IMR-90 (cell line): ENCODE measurements at regions not wholly inside any gene's neighbourhood (a gene's known extent, or its start where the extent isn't known, plus 50 kb on each side); places are given as distances from the start of the nearest gene placed in this dataset.
"Not testable (repeated sequence)": the region's sequence is repeated elsewhere in the genome, so short reads cannot be mapped to it uniquely, and the experiment has no call there.

Source experiments
- BHLHE40 ChIP-seq: fragments of 150-350 bp; IDR thresholded peaks from 2 replicates; pipeline ENCODE4 v1.6.1; 2016; ENCODE audit warnings: mild to moderate bottlenecking, low read depth, low read length
- CTCF ChIP-seq: conservative IDR thresholded peaks from 2 replicates; pipeline ENCODE4 v1.5.1; 2012; ENCODE audit warnings: mild to moderate bottlenecking, low read depth, low read length, improper control_type of control experiment
- MAFK ChIP-seq: IDR thresholded peaks from 2 replicates; pipeline ENCODE4 v1.6.1; 2012; ENCODE audit warnings: low read depth, low read length, improper control_type of control experiment
- MAZ ChIP-seq: IDR thresholded peaks from 2 replicates; pipeline ENCODE4 v1.6.1; 2012; ENCODE audit warnings: low read depth, mild to moderate bottlenecking, low read length, improper control_type of control experiment, moderate library complexity, borderline replicate concordance
- POLR2A ChIP-seq: IDR thresholded peaks from 2 replicates; pipeline ENCODE4 v1.6.1; 2012; ENCODE audit warnings: mild to moderate bottlenecking, low read depth, low read length
- RAD21 ChIP-seq: IDR thresholded peaks from 2 replicates; pipeline ENCODE4 v1.6.1; 2012; ENCODE audit warnings: low read length, improper control_type of control experiment
- RCOR1 ChIP-seq: IDR thresholded peaks from 2 replicates; pipeline ENCODE4 v1.6.1; 2012; ENCODE audit warnings: mild to moderate bottlenecking, low read length, improper control_type of control experiment; ENCODE audit not compliant: insufficient replicate concordance
- RFX5 ChIP-seq: IDR thresholded peaks from 2 replicates; pipeline ENCODE4 v1.8.0; 2012; ENCODE audit warnings: low read depth, mild to moderate bottlenecking, low read length, moderate library complexity
- SMC3 ChIP-seq: fragments of 150-350 bp; IDR thresholded peaks from 2 replicates; pipeline ENCODE4 v1.6.1; 2016; ENCODE audit warnings: low read depth, mild to moderate bottlenecking, antibody characterized with exemption, low read length, moderate library complexity
- TF ChIP-seq, protein P1 (sequence below): fragments of 150-350 bp; IDR thresholded peaks from 2 replicates; pipeline ENCODE4 v1.6.1; 2017; ENCODE audit warnings: mild to moderate bottlenecking, antibody characterized with exemption, low read length, low read depth

- not testable (repeated sequence) for TF ChIP-seq CTCF, POLR2A, RCOR1, BHLHE40, MAFK, MAZ, RFX5, SMC3, RAD21
- TF ChIP-seq, protein P1, sequence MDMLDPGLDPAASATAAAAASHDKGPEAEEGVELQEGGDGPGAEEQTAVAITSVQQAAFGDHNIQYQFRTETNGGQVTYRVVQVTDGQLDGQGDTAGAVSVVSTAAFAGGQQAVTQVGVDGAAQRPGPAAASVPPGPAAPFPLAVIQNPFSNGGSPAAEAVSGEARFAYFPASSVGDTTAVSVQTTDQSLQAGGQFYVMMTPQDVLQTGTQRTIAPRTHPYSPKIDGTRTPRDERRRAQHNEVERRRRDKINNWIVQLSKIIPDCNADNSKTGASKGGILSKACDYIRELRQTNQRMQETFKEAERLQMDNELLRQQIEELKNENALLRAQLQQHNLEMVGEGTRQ: not testable (repeated sequence)
Observed at GRCh38 chr4:175336570-175336969, 418.4 kb downstream of the ADAM29 start.
